Neutrophil (primary cell): ENCODE measurements at regions not wholly inside any gene's neighbourhood (a gene's known extent, or its start where the extent isn't known, plus 50 kb on each side); places are given as distances from the start of the nearest gene placed in this dataset.
A peak's percentile ranks its signal among the peaks of the same experiment; 100 is the strongest.
"Not testable (repeated sequence)": the region's sequence is repeated elsewhere in the genome, so short reads cannot be mapped to it uniquely, and the experiment has no call there.

Experiments
- H3K27ac ChIP-seq: fragments of 200-600 bp; sonication (generic); 2 replicates; pipeline ENCODE4 v1.5.1; 2016; ENCODE audit warnings: mild to moderate bottlenecking, moderate library complexity
- H3K27me3 ChIP-seq: fragments of 200-600 bp; sonication (generic); 2 replicates; pipeline ENCODE4 v1.6.0; 2016; ENCODE audit warnings: mild to moderate bottlenecking
- H3K36me3 ChIP-seq: fragments of 200-600 bp; sonication (generic); 2 replicates; pipeline ENCODE4 v1.5.1; 2017
- H3K4me1 ChIP-seq, 2 experiments: fragments of 200-600 bp in 1 of 2; sonication (generic) in 1 of 2; 1 replicate in 1 of 2; 2 replicates in 1 of 2; pipeline versions ENCODE4 v1.5.1 to v1.6.1; 2013 to 2016; ENCODE audit warnings: low read depth in 1 of 2, low read length in 1 of 2, mild to moderate bottlenecking in 1 of 2, moderate library complexity in 1 of 2; ENCODE audit not compliant: control insufficient read depth in 1 of 2, insufficient read depth in 1 of 2
- H3K4me3 ChIP-seq, 2 experiments: fragments of 200-600 bp in 1 of 2; sonication (generic) in 1 of 2; 1 replicate in 1 of 2; 2 replicates in 1 of 2; pipeline ENCODE4 v1.5.1; 2013 to 2016; ENCODE audit warnings: low read depth in 1 of 2, low read length in 1 of 2, mild to moderate bottlenecking in 1 of 2, moderate library complexity in 1 of 2
- H3K9me3 ChIP-seq: fragments of 200-600 bp; sonication (generic); 2 replicates; pipeline ENCODE4 v1.5.1; 2016
- CTCF ChIP-seq: fragments of 200-600 bp; sonication (generic); IDR thresholded peaks from 2 replicates; pipeline ENCODE4 v1.5.1; 2016; ENCODE audit warnings: antibody characterized with exemption

GRCh38 chr14:106626942-106627588 lies 1100.7 kb downstream of the TMEM121 start:
- not testable (repeated sequence) for H3K9me3 ChIP-seq, H3K27me3 ChIP-seq, H3K36me3 ChIP-seq, H3K4me3 ChIP-seq
- peak; percentile 74 for TF ChIP-seq CTCF
- H3K27ac ChIP-seq = peak overlapping the region; percentile 74
- H3K4me1 ChIP-seq = peaks cover 37 to 42% of the 10 kb centered on the region in 2 experiments

GRCh38 chr14:106631879-106632278 lies 1105.5 kb downstream of the TMEM121 start:
- no peak overlapping the region for H3K27ac ChIP-seq
- no peaks in the 10 kb centered on the region for H3K36me3 ChIP-seq
- no peaks in the 10 kb centered on the region for H3K9me3 ChIP-seq
- peaks cover 1 to 5% of the 10 kb centered on the region in 2 experiments for H3K4me1 ChIP-seq
- H3K4me3 ChIP-seq = no peak overlapping the region
- TF ChIP-seq CTCF = no peak
- no peaks in the 10 kb centered on the region for H3K27me3 ChIP-seq

- no peaks in the 10 kb centered on the region for H3K27me3 ChIP-seq
- no peaks in the 10 kb centered on the region for H3K9me3 ChIP-seq
- H3K27ac ChIP-seq = no peak overlapping the region
- no peaks in the 10 kb centered on the region for H3K36me3 ChIP-seq
- H3K4me1 ChIP-seq = no peaks in the 10 kb centered on the region
- no peak overlapping the region for H3K4me3 ChIP-seq
- no peak for TF ChIP-seq CTCF
Observed at GRCh38 chr14:106633721-106634120, 1107.3 kb downstream of the TMEM121 start.

- H3K27me3 ChIP-seq = no peaks in the 10 kb centered on the region
Observed at GRCh38 chr14:106635569-106635968, 1109.2 kb downstream of the TMEM121 start.

GRCh38 chr14:106638786-106639452 lies 1112.5 kb downstream of the TMEM121 start:
- H3K36me3 ChIP-seq, H3K4me1 ChIP-seq, H3K27ac ChIP-seq, H3K27me3 ChIP-seq, H3K9me3 ChIP-seq, H3K4me3 ChIP-seq: not testable (repeated sequence)
- TF ChIP-seq CTCF = peak; percentile 33

More at GRCh38 chr14:106635569-106635968, 1109.2 kb downstream of the TMEM121 start:
- Histone ChIP-seq H3K9me3 (no peaks in the 10 kb centered on the region), H3K4me1 (no peaks in the 10 kb centered on the region), H3K27ac (no peak overlapping the region), H3K4me3 (no peak overlapping the region), H3K36me3 (no peaks in the 10 kb centered on the region)
- TF ChIP-seq CTCF = no peak
